ENCODE measurements at regions not wholly inside any gene's neighbourhood (a gene's known extent, or its start where the extent isn't known, plus 50 kb on each side); places are given as distances from the start of the nearest gene placed in this dataset.

DNA sequence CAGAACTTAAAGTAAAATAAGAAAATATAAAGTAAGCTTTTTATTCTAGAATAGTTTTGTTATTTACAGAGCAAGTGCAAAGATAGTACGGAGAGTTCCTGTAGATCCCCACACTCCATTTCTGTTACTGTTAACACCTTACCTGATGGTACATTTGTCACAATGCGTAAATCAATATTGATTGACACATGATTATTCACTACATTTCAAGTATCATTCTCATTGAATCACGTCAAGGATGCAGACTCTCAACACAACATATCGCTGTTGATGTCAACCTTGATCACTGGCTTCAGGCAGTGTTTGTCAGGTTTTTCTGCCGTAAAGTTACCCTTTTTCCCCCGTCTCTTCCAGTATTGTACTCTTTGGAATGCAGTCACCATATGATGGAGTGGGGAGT lies 64.2 kb upstream of the WSCD1 start:
- Histone ChIP-seq H3K9me3 (no peaks in the 10 kb centered on the region), H3K4me1 (no peaks in the 10 kb centered on the region), H3K27ac (replicated peaks in 1 of 4) (no peak overlapping the region), H3K4me3 (no peak overlapping the region), H3K36me3 (no peaks in the 10 kb centered on the region), H3K27me3 (peaks cover 0 to 12% (median 0%) of the 10 kb centered on the region in 4 donors)
- intact Hi-C loops (cut with DNase I), result no loop called here
- 75% methylated on average over 6 of the region's 6 CpGs for WGBS
- TF ChIP-seq POLR2A (IDR thresholded peaks at IDR 0.05; ENCODE audit: low read depth) (no peak), EP300 (IDR thresholded peaks at IDR 0.05) (no peak), POLR2AphosphoS5 (IDR thresholded peaks at IDR 0.05) (no peak)
- TF ChIP-seq, protein P1, sequence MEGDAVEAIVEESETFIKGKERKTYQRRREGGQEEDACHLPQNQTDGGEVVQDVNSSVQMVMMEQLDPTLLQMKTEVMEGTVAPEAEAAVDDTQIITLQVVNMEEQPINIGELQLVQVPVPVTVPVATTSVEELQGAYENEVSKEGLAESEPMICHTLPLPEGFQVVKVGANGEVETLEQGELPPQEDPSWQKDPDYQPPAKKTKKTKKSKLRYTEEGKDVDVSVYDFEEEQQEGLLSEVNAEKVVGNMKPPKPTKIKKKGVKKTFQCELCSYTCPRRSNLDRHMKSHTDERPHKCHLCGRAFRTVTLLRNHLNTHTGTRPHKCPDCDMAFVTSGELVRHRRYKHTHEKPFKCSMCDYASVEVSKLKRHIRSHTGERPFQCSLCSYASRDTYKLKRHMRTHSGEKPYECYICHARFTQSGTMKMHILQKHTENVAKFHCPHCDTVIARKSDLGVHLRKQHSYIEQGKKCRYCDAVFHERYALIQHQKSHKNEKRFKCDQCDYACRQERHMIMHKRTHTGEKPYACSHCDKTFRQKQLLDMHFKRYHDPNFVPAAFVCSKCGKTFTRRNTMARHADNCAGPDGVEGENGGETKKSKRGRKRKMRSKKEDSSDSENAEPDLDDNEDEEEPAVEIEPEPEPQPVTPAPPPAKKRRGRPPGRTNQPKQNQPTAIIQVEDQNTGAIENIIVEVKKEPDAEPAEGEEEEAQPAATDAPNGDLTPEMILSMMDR (IDR thresholded peaks at IDR 0.05), result no peak
- DNase-seq (ENCODE audit: extremely low spot score), result no peak

DNA sequence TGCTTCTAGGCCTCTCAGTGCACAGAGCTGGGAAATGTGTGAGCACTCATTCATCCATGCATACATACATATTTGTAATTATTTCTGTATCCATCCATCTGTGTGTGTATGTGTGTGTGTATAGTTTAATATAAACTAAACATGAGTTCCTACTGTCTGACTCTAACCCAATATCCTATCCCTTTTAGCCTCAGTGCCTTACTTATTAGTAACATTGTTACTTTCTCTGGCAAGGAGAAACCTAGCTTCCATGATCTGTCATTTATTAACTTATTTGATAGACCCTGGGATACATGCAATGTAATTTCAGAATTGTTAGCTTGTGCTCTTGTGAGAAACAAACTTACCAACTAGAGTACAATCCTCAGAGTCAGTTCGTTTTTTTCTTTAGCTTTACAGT lies 59.0 kb upstream of the WSCD1 start:
- DNase-seq (ENCODE audit: extremely low spot score), result no peak
- Histone ChIP-seq H3K4me3 (no peak overlapping the region), H3K27me3 (peaks cover 0 to 17% (median 0%) of the 10 kb centered on the region in 4 donors), H3K27ac (replicated peaks in 1 of 4) (no peak overlapping the region), H3K36me3 (no peaks in the 10 kb centered on the region), H3K4me1 (no peaks in the 10 kb centered on the region), H3K9me3 (peaks cover 0 to 6% (median 0%) of the 10 kb centered on the region in 4 donors)
- WGBS, result 46% methylated on average over 1 of the region's 1 CpG
- TF ChIP-seq POLR2A (IDR thresholded peaks at IDR 0.05; ENCODE audit: low read depth) (no peak), EP300 (IDR thresholded peaks at IDR 0.05) (no peak), POLR2AphosphoS5 (IDR thresholded peaks at IDR 0.05) (no peak)
- TF ChIP-seq, protein P1 (IDR thresholded peaks at IDR 0.05), result no peak
- intact Hi-C loops (cut with DNase I), result no loop called here

DNA sequence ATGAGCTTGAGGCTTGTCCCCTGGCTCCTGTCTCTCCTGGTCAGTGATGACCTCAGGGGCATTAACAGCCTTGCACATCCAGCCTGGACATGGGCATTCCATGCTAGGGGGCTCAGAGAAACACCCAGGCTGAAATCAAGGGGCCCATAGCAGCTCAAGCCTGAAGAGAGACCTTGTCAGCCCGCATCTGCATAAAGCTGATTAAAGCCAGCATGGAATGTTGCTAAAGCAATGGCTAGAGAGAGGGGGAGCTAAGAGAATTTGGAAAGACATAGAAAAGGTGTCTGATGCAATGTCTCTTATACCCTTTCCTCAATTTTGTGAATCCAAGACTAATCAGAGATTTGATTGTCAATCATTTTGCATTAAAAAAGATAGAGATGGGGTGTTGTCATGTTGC lies 51.4 kb upstream of the WSCD1 start:
- intact Hi-C loops (cut with DNase I), result no loop called here
- Histone ChIP-seq H3K9me3 (no peaks in the 10 kb centered on the region), H3K27ac (replicated peaks in 1 of 4) (no peak overlapping the region), H3K36me3 (no peaks in the 10 kb centered on the region), H3K4me3 (no peak overlapping the region), H3K4me1 (no peaks in the 10 kb centered on the region), H3K27me3 (peaks cover 0 to 21% (median 0%) of the 10 kb centered on the region in 4 donors)
- TF ChIP-seq, protein P1 (IDR thresholded peaks at IDR 0.05), result no peak
- TF ChIP-seq POLR2AphosphoS5 (IDR thresholded peaks at IDR 0.05) (no peak), POLR2A (IDR thresholded peaks at IDR 0.05; ENCODE audit: low read depth) (no peak), EP300 (IDR thresholded peaks at IDR 0.05) (no peak)
- DNase-seq (ENCODE audit: extremely low spot score), result no peak
- 77% methylated on average over 1 of the region's 1 CpG for WGBS

DNA sequence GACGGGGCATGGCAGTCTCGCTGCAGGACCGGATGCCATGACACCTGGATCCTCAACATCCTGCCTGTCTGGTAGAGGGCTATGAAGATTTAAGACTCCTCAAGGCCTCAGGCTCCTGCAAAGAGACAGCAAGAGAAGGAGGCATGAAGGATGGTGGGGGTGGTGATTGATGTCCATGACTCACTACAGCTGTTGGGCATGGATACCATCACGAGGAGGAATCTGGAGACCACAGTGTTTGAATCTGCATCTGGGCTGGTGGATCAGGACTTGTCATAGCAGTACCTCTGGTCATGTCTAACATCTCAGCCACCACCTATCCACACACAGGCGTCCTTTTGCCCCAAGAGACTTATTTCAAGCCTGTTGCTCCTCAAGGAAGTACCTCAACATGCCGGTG lies 50.2 kb upstream of the WSCD1 start:
- H3K27ac ChIP-seq (replicated peaks in 1 of 4), result no peak overlapping the region
- DNase-seq (ENCODE audit: extremely low spot score), result no peak
- TF ChIP-seq POLR2A (IDR thresholded peaks at IDR 0.05; ENCODE audit: low read depth) (no peak), EP300 (IDR thresholded peaks at IDR 0.05) (no peak), POLR2AphosphoS5 (IDR thresholded peaks at IDR 0.05) (no peak)
- TF ChIP-seq, protein P1 (IDR thresholded peaks at IDR 0.05), result no peak
- H3K36me3 ChIP-seq, result no peaks in the 10 kb centered on the region
- 70% methylated on average over 3 of the region's 6 CpGs for WGBS
- no peaks in the 10 kb centered on the region for H3K9me3 ChIP-seq
- no peak overlapping the region for H3K4me3 ChIP-seq
- H3K4me1 ChIP-seq, result no peaks in the 10 kb centered on the region
- intact Hi-C loops (cut with DNase I), result no loop called here
- peaks cover 0 to 21% (median 0%) of the 10 kb centered on the region in 4 donors for H3K27me3 ChIP-seq

DNA sequence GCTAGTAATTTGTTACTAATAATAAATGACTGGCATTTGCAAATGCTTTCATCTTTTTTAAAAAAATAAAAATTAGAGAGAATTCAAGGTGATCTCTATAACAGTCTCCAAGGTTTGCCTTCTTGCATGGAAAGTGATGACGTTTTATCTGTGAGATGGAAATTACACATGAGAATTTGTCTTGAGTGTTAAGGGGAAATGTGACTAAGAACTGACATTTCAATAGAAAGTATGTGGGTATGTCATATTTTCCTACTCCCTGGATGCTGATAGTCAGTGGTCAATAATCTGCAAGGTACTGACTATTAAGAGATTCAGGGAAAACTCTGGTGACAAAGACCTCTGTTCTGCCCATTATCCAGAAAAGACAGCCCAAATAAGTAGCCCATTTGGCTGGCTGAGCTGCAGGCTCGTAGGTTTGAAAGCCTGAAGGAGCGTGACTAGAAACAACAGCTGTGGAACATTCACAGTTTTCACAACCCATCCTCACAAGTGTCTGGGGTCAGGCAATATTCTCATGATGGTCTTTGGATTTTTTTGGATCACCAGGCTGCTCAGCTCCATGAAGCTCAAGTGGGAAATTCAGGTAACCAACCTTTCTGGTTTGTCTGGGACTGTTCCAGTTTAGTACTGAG lies 49.7 kb upstream of the WSCD1 start:
- H3K4me1 ChIP-seq, result no peaks in the 10 kb centered on the region
- H3K36me3 ChIP-seq, result no peaks in the 10 kb centered on the region
- H3K27me3 ChIP-seq, result peaks cover 0 to 21% (median 0%) of the 10 kb centered on the region in 4 donors
- TF ChIP-seq POLR2A (IDR thresholded peaks at IDR 0.05; ENCODE audit: low read depth), result no peak
- TF ChIP-seq, protein P1 (IDR thresholded peaks at IDR 0.05), result no peak
- TF ChIP-seq POLR2AphosphoS5 (IDR thresholded peaks at IDR 0.05), result no peak
- no peak for TF ChIP-seq EP300 (IDR thresholded peaks at IDR 0.05)
- no peak for DNase-seq (ENCODE audit: extremely low spot score)
- no peak overlapping the region for H3K27ac ChIP-seq (replicated peaks in 1 of 4)
- intact Hi-C loops (cut with DNase I), result no loop called here
- 75% methylated on average over 3 of the region's 3 CpGs for WGBS
- no peak overlapping the region for H3K4me3 ChIP-seq
- no peaks in the 10 kb centered on the region for H3K9me3 ChIP-seq

All from esophagus muscularis mucosa (tissue), 4 donors.